Liver (tissue), 3 donors: ENCODE measurements at regions not wholly inside any gene's neighbourhood (a gene's known extent, or its start where the extent isn't known, plus 50 kb on each side); places are given as distances from the start of the nearest gene placed in this dataset.
"Not testable (repeated sequence)": the region's sequence is repeated elsewhere in the genome, so short reads cannot be mapped to it uniquely, and the experiment has no call there.

ENCODE experiments used
- CTCF ChIP-seq: fragments of 150-350 bp; IDR thresholded peaks from 2 replicates; pipeline ENCODE4 v1.5.1; 2017; ENCODE audit warnings: improper control_type of control experiment, low read depth, low read length; ENCODE audit not compliant: missing input control
- EGR1 ChIP-seq, 2 donors: IDR thresholded peaks; 2 replicates each; pipeline ENCODE4 v1.6.1; 2016 to 2018; ENCODE audit warnings: antibody characterized with exemption in 2 of 2, low read depth in 2 of 2
- FOXA1 ChIP-seq: IDR thresholded peaks from 2 replicates; pipeline ENCODE4 v1.6.1; 2016; ENCODE audit warnings: antibody characterized with exemption
- TAF1 ChIP-seq: conservative IDR thresholded peaks from 2 replicates; pipeline ENCODE4 v1.6.1; 2016; ENCODE audit warnings: antibody characterized with exemption, mild to moderate bottlenecking
- donor health status: healthy.
- donor health status: healthy.

DNA sequence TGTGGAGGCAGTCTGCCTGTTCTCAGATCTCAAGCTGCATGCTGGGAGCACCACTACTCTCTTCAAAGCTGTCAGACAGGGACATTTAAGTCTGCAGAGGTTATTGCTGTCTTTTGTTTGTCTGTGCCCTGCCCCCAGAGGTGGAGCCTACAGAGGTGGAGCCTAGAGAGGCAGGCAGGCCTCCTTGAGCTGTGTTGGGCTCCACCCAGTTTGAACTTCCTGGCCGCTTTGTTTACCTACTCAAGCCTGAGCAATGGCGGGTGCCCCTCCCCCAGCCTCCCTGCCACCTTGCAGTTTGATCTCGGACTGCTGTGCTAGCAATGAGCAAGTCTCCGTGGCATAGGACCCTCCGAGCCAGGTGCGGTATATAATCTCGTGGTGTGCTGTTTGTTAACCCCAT, 64.9 kb upstream of the PARP8 start:
- not testable (repeated sequence) for TF ChIP-seq CTCF; EGR1 (IDR thresholded peaks at IDR 0.05; ENCODE audit: low read depth in 2 of 2); FOXA1; TAF1
